Lung microvascular endothelial cell (primary cell): ENCODE measurements at regions not wholly inside any gene's neighbourhood (a gene's known extent, or its start where the extent isn't known, plus 50 kb on each side); places are given as distances from the start of the nearest gene placed in this dataset.

Source experiments
- DNase-seq, 2 donors: peaks; one replicate each; pipeline versions ENCODE4 v3.0.0 to v3.0.0-alpha.2; 2010; ENCODE audit warnings: low read depth in 2 of 2

DNA sequence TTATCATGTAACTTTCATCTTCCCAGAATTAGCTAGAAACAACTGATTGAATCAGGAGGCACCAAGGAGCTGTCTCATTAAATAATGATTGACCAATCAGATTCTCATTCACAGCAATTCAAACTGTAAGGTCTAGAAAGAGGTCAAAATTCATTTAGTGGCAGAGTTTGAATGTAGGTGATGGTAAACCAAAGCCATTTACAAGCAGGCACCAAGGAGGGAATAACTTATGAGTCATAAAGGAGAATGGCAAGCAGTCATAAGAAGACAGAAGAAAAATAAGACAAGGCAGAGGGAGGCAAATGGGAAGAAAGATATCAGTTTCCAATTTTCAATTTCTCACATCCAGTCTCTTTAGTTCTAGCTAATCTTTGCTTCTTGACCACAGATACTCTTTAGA is 52.9 kb upstream of the DEFB112 start:
- no peak for DNase-seq

- DNase-seq = no peak
Measured at GRCh38 chr6:50110587-50110986, 60.9 kb upstream of the DEFB112 start.

DNA sequence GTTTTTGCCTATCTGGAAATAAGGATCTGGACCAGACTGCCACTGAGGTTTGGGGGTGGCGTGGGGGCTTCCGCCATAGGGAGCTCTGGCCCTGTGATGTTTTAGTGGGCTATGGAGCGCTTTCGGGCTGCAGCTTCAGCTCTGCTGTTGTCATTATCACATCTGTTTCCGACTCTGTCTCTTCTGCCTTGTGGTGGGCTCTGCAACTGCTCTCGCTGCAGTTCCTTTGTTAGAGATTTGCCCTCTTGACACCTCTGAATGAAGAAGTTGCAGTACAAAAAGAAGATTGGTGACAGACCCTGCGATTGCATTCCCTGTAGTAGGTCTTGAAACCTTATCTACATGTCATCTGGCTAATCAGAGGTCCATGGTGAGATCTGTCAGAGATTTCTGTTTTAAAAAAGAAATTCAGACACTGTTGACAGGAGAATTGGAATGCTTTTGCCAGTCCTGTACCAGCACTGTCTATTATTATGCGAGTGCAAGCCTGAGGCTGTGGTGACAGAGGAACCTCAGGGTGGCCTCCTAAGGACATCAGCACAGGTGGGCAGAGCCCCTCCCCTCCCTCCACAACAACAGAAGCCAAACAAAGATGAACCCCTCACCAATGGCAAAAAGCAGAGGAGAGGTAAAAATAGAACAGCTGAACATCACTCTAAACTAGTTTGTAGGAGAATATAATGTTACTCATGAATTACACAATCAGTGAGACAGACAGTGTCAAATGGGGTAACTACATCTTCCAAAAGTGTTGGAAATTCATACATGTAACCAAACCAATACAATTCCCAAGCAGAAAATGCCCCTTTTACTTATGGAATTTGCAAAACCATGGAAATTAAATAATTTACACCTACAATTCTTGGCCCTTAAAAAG is 63.5 kb upstream of the DEFB112 start:
- no peak for DNase-seq

GRCh38 chr6:50116390-50116789 is 66.7 kb upstream of the DEFB112 start:
- no peak for DNase-seq

GRCh38 chr6:50116797-50117542 is 67.2 kb upstream of the DEFB112 start:
- no peak for DNase-seq

- DNase-seq = no peak
Measured at GRCh38 chr6:50120300-50120699, 70.6 kb upstream of the DEFB112 start.

DNA sequence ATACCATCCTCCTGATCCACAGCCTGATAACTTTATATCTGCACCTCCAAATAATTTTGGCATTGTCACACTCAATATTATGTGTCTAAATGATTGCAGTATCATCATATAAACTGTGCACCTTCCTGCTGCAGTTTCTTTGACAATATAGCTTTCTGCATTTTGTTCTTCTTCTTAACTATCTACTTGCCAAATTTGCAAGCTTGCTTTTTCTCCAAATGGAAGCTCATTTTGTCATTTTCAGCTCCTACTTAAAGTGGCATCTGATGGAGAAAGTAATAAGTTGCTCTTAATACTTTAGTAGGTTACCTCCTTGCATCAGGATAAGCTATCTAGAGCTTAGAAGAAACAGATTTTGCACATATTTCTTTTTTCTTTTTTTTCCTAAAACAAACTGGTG is 74.0 kb upstream of the DEFB112 start:
- no peak for DNase-seq

DNA sequence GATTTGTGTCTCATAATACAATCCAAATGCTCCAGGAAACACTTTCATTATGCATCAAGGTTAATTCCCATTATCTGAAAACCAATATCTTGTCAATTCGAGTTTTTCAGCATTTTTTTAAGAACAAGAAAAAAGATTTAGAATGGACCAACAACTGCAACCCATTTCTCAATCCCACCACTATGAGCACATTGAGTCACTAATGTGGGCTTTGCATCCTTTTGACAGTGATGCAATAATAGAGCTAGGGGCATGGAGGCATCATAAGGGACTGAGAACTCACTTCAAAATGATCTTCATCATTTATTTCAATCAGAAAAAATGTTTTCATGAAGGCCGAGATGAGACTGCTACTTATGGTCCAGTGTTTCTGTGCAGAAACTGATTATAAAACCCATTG is 74.8 kb upstream of the DEFB112 start:
- DNase-seq = no peak

DNA sequence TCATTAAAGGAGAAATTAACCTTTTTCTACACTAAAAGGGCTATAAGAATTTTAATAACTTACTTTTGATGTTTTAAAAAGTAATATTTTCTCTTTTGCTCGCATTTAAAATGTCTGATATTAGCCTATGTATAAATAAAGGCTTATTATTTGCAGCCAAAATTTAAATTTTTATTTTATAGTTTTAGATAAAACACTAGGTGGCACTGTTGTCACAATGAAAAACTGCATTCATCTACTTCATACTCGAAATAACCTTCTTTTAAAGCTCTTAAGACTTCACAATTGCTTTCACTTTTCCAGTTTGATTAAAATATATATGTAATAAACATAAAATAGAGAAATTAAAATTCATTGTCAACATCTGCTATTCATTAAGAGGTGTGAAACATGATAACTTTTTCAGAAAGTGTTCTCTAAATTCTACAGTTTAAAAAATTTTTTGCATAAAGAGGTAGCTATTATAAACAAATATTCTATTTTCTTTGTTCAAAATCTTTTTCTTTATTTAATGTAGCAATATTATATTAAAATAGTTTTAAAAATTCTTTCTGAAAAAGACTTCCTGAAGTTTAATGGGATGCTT is 78.8 kb upstream of the DEFB112 start:
- peak; percentile 21 to 22 for DNase-seq

GRCh38 chr6:50135968-50136367 is 86.2 kb upstream of the DEFB112 start:
- DNase-seq = no peak

GRCh38 chr6:50141100-50141499 is 91.4 kb upstream of the DEFB112 start:
- no peak for DNase-seq

DNA sequence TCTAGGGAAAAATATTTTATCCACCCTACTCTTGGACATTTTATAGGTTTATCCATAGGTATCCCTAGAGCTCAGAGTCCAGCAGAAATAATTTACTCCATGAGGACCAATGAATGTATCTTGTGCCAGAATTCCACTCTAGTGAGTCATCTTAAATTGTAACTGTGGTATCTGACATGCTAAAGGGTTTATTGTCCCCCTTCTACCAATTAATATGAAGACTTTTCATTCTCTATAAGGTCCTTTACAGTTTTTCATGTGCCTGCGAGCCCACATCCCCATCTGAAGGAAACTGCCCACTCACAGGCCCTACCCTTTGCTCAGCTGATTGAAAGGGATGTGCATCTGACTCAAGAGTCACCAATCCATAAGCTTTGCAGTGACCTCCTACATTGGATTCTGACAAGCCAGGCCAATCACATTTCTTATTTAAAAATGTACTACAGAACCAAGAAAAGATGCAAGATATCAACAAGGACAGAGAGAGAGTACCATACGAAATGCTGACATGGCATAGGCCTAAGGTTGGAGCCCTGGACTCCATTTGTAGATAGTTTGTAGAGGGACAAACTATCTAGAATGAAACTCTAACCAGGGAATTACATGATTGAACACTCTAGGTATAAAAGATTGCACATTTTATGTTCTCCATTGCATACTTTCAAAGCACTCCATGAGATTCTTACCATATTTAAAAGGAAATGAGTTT is 93.4 kb upstream of the DEFB112 start:
- no peak for DNase-seq

DNA sequence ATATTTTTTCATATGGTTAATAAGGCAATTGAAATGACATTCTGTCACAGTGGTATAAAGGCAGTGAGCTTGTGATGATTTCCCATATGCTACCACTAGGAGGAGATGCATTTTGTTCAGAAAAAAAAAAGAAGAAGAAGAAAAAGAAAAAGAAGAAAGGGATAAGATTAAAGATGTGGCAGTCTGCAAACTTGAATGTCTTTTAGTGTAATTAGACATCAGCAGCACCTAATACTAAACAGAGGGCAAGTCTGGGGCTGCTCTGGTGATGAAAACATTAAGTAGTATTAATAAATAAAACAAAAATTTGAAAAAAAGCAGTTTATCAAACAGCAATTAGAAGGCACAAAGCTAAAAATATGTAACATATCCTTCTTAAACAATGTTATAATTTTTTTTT is 95.4 kb upstream of the DEFB112 start:
- peak; percentile 4 to 15 for DNase-seq

GRCh38 chr6:50147371-50147770 is 97.6 kb upstream of the DEFB112 start:
- DNase-seq = peak; percentile 5 to 7

DNA sequence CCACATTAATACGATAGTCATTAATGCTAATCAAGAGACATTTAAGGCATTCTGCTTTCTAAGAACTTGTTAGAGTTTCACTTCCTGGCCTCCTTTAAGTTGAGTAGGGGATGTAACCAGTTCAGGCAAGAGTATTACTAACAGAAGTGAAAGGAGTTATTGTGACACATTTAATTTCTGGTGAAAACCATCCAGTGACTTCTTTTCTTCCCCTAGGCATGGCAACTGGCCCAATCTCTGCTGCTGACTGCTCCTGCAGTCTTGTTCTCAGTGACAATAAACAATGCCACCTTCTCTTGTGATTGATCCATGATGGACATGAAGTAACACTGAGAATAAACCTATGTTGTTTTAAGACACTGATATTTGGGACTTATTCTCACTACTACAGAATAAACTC is 130.9 kb upstream of the DEFB112 start:
- DNase-seq = no peak

DNA sequence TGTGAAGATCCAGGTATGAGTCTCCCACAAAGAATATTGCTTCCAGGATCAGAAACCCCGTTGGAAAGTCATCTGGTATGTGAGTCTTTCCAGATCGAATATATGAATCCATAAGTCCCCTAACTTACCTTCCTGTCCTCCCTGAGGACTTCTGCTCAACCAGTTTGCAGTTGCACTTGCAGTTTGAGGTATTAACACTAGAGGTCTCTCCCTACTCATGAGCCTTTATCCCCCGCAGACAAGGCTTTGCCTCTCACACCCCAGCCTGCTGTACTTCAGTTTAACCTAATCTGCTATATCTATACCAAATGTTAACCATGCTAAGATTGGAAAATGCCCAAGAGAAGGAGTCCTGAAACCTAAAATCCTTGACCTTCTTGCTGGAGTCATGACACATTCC is 135.3 kb upstream of the DEFB112 start:
- DNase-seq = no peak

- DNase-seq = no peak
Measured at GRCh38 chr6:50187351-50187921, 137.7 kb upstream of the DEFB112 start.

DNA sequence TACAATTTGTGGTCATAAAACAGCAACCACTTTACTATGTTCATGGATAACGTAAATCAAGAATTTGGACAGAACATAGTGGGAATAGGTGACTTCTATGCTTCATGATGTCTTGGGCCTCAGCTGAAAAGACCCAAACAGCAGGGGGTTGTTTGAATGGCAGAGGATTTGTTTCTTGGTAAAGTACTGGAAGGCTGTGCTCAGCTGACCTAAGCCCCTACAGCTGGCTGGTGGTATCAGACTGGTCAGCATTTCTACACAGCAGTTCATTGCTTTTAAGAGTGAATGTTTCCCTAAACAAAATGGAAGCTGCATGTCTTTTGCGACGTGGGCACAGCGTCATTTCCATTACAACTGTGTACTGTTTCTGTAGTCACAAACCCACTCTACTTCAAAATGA is 148.5 kb upstream of the DEFB112 start:
- DNase-seq = no peak

DNA sequence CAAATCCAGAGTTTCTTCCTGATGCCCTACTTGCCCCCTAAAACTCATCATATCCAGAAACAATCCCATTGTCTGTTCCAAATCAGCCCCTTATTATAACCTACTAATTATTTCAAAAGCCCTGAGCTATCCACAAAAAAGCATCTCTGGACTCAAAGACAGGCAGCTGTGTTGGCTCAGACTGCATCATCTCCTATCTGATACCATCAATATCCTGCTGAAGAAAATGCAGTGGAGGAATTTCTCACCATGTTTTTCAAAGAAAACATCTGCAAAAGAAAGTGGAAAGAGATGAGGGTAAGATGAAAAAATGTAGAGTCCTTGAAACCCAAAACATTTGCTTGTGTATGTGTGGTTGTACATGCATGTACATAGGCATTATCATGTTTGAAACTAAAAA is 153.0 kb upstream of the DEFB112 start:
- no peak for DNase-seq

- no peak for DNase-seq
Measured at GRCh38 chr6:50211582-50211981, 161.9 kb upstream of the DEFB112 start.

DNA sequence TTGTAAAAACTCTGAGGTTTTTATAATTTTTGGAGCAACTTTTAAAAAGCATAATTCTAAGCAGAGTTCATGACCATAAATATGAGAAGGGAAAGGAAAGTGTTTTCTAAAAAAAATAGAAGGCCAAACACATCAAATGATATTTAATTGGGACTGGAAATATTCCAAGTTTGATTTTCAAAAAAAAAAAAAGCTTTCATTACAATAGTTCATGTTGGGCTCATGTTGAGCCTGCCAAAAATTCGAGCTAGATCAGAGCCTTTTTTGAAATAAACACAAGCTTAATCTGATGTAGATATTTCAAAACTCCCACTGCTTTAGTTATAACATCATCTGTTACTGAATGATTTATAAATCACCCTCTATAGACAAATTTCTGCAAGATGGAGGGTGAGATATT is 163.4 kb upstream of the DEFB112 start:
- no peak for DNase-seq

DNA sequence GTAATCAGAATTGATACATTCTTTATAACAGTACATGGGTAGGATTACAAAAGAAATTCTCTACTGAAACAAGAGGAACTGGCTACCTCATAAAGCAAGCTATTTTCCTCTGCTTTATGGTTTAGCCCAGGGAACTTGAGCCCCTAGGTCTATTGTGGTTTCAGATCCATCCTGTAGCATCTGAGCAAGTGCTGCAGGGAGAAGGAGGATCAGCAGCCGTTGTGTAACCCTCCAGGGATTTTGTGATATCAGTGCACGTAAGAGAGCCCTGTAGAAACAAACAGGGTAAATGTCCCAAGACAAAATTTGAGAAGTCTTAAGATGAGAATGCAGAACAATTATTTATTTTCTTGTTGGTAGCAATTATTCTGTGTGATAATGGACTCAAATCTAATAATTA is 165.2 kb upstream of the DEFB112 start:
- no peak for DNase-seq
